Naive thymus-derived CD4-positive, alpha-beta T cell (primary cell): ENCODE measurements at regions not wholly inside any gene's neighbourhood (a gene's known extent, or its start where the extent isn't known, plus 50 kb on each side); places are given as distances from the start of the nearest gene placed in this dataset.

Experiments
- ATAC-seq: fragments of 150-1000 bp; cut with Tn5 transposase; 2 replicates; pipeline ENCODE4 v1.10.0; 2021; ENCODE audit warnings: mild to moderate bottlenecking, moderate library complexity
- CTCF ChIA-PET: fragments of 350-600 bp; sonication (Branson Sonifier 250); formaldehyde crosslinking; loops from one replicate; lab custom pipeline; 2021; ENCODE audit warnings: antibody characterized with exemption; lab: Charles Lee
- POLR2A ChIA-PET: fragments of 350-600 bp; sonication (Branson Sonifier 250); formaldehyde crosslinking; loops from one replicate; lab custom pipeline; 2021; ENCODE audit warnings: antibody characterized with exemption, inconsistent platforms; lab: Charles Lee
- DNase-seq, 9 donors: peaks; one replicate each; pipeline versions ENCODE4 v3.0.0 to v3.0.0-alpha.2; 2020 to 2022; ENCODE audit warnings: mixed read lengths in 1 of 9
- H3K27ac ChIP-seq: one replicate; pipeline ENCODE4 v1.7.0; 2013; ENCODE audit warnings: mild to moderate bottlenecking, low read depth, low read length, moderate library complexity
- H3K27me3 ChIP-seq, 2 donors: one replicate each; pipeline ENCODE4 v1.7.0; 2013; ENCODE audit warnings: low read length in 2 of 2, mild to moderate bottlenecking in 2 of 2, moderate library complexity in 2 of 2; ENCODE audit not compliant: control insufficient read depth in 2 of 2, insufficient read depth in 2 of 2
- H3K36me3 ChIP-seq, 3 experiments: 1 replicate in 2 of 3; 2 replicates in 1 of 3; pipeline ENCODE4 v1.7.0; 2013; ENCODE audit warnings: low read length in 3 of 3, mild to moderate bottlenecking in 3 of 3, moderate library complexity in 1 of 3; ENCODE audit not compliant: insufficient read depth in 3 of 3, control insufficient read depth in 2 of 3
- H3K4me1 ChIP-seq, 2 donors: one replicate each; pipeline ENCODE4 v1.7.0; 2013; ENCODE audit warnings: low read length in 2 of 2, mild to moderate bottlenecking in 2 of 2, moderate library complexity in 1 of 2; ENCODE audit not compliant: control insufficient read depth in 2 of 2, insufficient read depth in 2 of 2
- H3K4me3 ChIP-seq: 2 replicates; pipeline ENCODE4 v1.7.0; 2013; ENCODE audit warnings: mild to moderate bottlenecking, low read length
- H3K9me3 ChIP-seq, 3 experiments: 1 replicate in 2 of 3; 2 replicates in 1 of 3; pipeline ENCODE4 v1.7.0; 2013; ENCODE audit warnings: low read length in 3 of 3; ENCODE audit not compliant: control insufficient read depth in 2 of 3
- H3K27ac Mint-ChIP-seq, 9 donors: one replicate each; pipeline ENCODE4 v1.8.0; 2020 to 2022; ENCODE audit warnings: mixed read lengths in 9 of 9, mild to moderate bottlenecking in 8 of 9, moderate library complexity in 5 of 9, inconsistent platforms in 2 of 9
- H3K27me3 Mint-ChIP-seq, 5 donors: one replicate each; pipeline ENCODE4 v1.8.0; 2021 to 2022; ENCODE audit warnings: mixed read lengths in 5 of 5, mild to moderate bottlenecking in 1 of 5
- H3K36me3 Mint-ChIP-seq, 5 donors: one replicate each; pipeline ENCODE4 v1.8.0; 2020 to 2022; ENCODE audit warnings: mixed read lengths in 5 of 5, mild to moderate bottlenecking in 3 of 5, inconsistent platforms in 1 of 5
- H3K4me1 Mint-ChIP-seq, 7 donors: one replicate each; pipeline ENCODE4 v1.8.0; 2020 to 2022; ENCODE audit warnings: mixed read lengths in 7 of 7, mild to moderate bottlenecking in 3 of 7, inconsistent platforms in 1 of 7
- H3K4me3 Mint-ChIP-seq, 10 donors: one replicate each; pipeline ENCODE4 v1.8.0; 2020 to 2022; ENCODE audit warnings: mild to moderate bottlenecking in 10 of 10, mixed read lengths in 10 of 10, moderate library complexity in 6 of 10, inconsistent platforms in 2 of 10
- H3K9me3 Mint-ChIP-seq, 11 donors: one replicate each; pipeline ENCODE4 v1.8.0; 2020 to 2022; ENCODE audit warnings: mixed read lengths in 11 of 11, mild to moderate bottlenecking in 4 of 11, inconsistent platforms in 1 of 11, moderate library complexity in 1 of 11
- intact Hi-C, 2 donors: fragments of 100-400 bp; cut with micrococcal nuclease; formaldehyde crosslinking; loops; one replicate each; pipeline ENCODE4 v1.15.1; 2023

DNA sequence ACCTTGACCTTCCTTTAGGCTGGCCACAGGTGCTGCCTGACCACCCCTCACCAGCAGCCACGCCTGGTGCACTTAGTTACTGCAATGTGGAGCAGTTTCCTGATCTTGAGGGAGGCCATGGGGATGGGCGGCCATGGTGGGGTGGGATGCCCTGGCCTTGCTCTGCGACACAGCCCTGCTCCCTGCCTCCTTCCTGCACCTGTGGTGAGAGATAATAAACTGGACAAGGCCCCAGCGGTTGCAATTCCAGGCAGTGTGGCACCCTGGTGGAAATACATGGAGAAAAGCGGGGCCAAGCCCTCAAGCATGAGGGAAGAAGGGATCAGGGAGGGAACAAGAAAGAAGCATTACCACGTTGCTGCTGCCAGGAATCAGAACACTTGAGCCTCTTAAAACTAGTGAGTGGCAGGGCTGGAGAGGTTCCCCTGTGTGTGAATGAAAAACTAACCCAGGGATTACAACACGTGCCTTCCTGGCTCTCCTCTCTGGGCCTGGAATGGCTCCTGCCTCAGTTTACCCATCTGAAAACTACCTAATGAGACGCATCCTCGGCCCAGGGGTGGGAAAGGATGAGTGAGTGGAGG, 213.2 kb downstream of the LY86 start:
- DNase-seq (no peak), ATAC-seq (no peak)
- no peaks in the 10 kb centered on the region for H3K36me3 ChIP-seq
- no peaks in the 10 kb centered on the region for H3K27me3 ChIP-seq
- ChIA-PET CTCF (no interaction called here), POLR2A (interaction anchor here (0.6 kb wide), 1 partner anchor 93 kb away, joined by 3 read pairs; no protein-coding TSS in a partner anchor)
- no peaks in the 10 kb centered on the region for H3K9me3 ChIP-seq
- no peak overlapping the region for H3K4me3 ChIP-seq
- Mint-ChIP-seq H3K4me1 (peaks cover 0 to 47% (median 9%) of the 10 kb centered on the region in 7 donors), H3K36me3 (no peaks in the 10 kb centered on the region), H3K4me3 (no peak overlapping the region), H3K27ac (no peak overlapping the region), H3K9me3 (peaks cover 0 to 1% (median 0%) of the 10 kb centered on the region in 11 donors), H3K27me3 (peaks cover 0 to 7% (median 4%) of the 10 kb centered on the region in 5 donors)
- H3K4me1 ChIP-seq, result no peaks in the 10 kb centered on the region
- no peak overlapping the region for H3K27ac ChIP-seq
- intact Hi-C loops, result no loop called here

- no peak overlapping the region for H3K4me3 Mint-ChIP-seq
- DNase-seq, result no peak
- H3K36me3 Mint-ChIP-seq, result no peaks in the 10 kb centered on the region
- ChIA-PET CTCF (interaction anchor here (0.6 kb wide), 1 partner anchor 448 kb away, joined by 4 read pairs; no protein-coding TSS in a partner anchor), POLR2A (no interaction called here)
- H3K9me3 ChIP-seq, result no peaks in the 10 kb centered on the region
- no peaks in the 10 kb centered on the region for H3K36me3 ChIP-seq
- H3K4me3 ChIP-seq, result no peak overlapping the region
- H3K27ac Mint-ChIP-seq, result no peak overlapping the region
- peaks cover 0 to 21% (median 4%) of the 10 kb centered on the region in 5 donors for H3K27me3 Mint-ChIP-seq
- intact Hi-C loops, result no loop called here
- H3K27ac ChIP-seq, result no peak overlapping the region
- H3K27me3 ChIP-seq, result no peaks in the 10 kb centered on the region
- peak; percentile 22 for ATAC-seq
- peaks cover 0 to 1% (median 0%) of the 10 kb centered on the region in 11 donors for H3K9me3 Mint-ChIP-seq
- peaks cover 0 to 34% (median 9%) of the 10 kb centered on the region in 7 donors for H3K4me1 Mint-ChIP-seq
- H3K4me1 ChIP-seq, result no peaks in the 10 kb centered on the region
These were observed 214.9 kb downstream of the LY86 start for GRCh38 chr6:6803180-6803977.

- Histone ChIP-seq H3K4me3 (no peak overlapping the region), H3K36me3 (no peaks in the 10 kb centered on the region), H3K27ac (no peak overlapping the region), H3K27me3 (no peaks in the 10 kb centered on the region), H3K4me1 (no peaks in the 10 kb centered on the region), H3K9me3 (no peaks in the 10 kb centered on the region)
- POLR2A ChIA-PET, result no interaction called here
- Mint-ChIP-seq H3K4me1 (peaks cover 0 to 19% (median 7%) of the 10 kb centered on the region in 7 donors), H3K9me3 (peaks cover 0 to 1% (median 0%) of the 10 kb centered on the region in 11 donors), H3K4me3 (no peak overlapping the region), H3K36me3 (no peaks in the 10 kb centered on the region), H3K27ac (no peak overlapping the region), H3K27me3 (peaks cover 0 to 34% (median 4%) of the 10 kb centered on the region in 5 donors)
- ATAC-seq (no peak), DNase-seq (no peak)
- intact Hi-C loops, result no loop called here
- CTCF ChIA-PET, result no interaction called here
These were observed 216.5 kb downstream of the LY86 start for GRCh38 chr6:6804843-6805615.

DNA sequence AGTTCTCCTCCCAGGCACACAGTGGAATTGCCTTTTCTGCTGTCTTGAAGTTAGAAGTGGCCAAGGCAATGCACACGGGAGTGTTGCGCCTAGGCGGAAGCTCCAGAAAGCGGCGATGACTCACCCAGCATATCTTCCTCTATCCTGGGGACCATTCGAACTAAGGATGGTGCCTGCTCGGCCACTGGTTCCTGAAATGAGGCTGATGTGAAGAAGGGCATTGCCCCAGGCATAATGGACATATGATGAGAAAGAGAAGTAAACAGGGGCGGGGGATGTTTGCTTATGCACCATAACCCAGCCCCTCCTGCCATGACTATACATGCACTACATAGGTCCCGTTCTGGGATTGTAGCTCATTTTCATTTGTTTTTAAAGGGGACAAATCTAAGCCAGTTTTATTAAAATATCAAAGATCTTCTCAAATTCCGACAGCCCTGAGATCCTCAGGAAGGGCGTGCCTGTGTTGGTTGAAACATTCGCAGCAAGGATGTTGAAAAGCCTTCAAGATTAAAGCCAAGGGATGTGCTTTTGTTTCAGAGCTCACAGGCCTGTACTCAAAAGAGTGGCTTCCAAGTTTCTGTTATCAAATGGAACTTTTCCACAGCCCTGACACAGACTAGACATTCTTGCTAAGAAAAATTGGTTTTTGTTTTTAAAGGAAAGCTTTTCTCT, 218.5 kb downstream of the LY86 start:
- peaks cover 11 to 27% (median 16%) of the 10 kb centered on the region in 7 donors for H3K4me1 Mint-ChIP-seq
- intact Hi-C loops, result no loop called here
- no peaks in the 10 kb centered on the region for H3K4me1 ChIP-seq
- no peak overlapping the region for H3K27ac ChIP-seq
- H3K36me3 ChIP-seq, result no peaks in the 10 kb centered on the region
- DNase-seq (no peak), ATAC-seq (peak; percentile 83)
- H3K4me3 ChIP-seq, result no peak overlapping the region
- no peaks in the 10 kb centered on the region for H3K9me3 Mint-ChIP-seq
- no peaks in the 10 kb centered on the region for H3K9me3 ChIP-seq
- POLR2A ChIA-PET, result no interaction called here
- no peaks in the 10 kb centered on the region for H3K27me3 ChIP-seq
- CTCF ChIA-PET, result no interaction called here
- H3K27me3 Mint-ChIP-seq, result peaks cover 0 to 32% (median 4%) of the 10 kb centered on the region in 5 donors
- peak overlapping the region in 1 of 9 donors; percentile 2 for H3K27ac Mint-ChIP-seq
- no peaks in the 10 kb centered on the region for H3K36me3 Mint-ChIP-seq
- no peak overlapping the region for H3K4me3 Mint-ChIP-seq

DNA sequence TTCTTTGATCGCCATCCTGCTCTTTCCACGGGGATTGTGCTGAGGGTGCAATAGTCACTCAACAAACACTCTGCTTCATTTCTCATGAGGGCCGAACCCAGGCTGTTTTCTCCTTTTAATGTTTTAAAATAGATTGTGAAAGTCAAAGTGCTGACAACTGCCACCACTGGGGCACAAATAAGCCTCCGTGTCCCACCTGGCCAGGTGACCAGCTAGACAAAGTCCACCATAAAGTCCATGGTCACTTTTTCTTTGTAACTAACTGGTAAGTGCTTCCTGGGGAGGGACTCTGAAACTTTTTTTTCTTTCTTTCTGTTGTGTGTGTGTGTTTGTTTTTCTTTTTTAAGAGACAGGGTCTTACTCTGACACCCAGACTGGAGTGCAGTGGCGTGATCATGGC, 219.8 kb downstream of the LY86 start:
- no peak for ATAC-seq

GRCh38 chr6:6808915-6809314, 220.4 kb downstream of the LY86 start:
- Mint-ChIP-seq H3K4me3 (peak overlapping the region in 1 of 10 donors; percentile 38), H3K27ac (peak overlapping the region in 3 of 9 donors; percentile 8 to 80 (median 32)), H3K27me3 (peaks cover 0 to 34% (median 0%) of the 10 kb centered on the region in 5 donors), H3K4me1 (peaks cover 9 to 25% (median 21%) of the 10 kb centered on the region in 7 donors), H3K36me3 (no peaks in the 10 kb centered on the region), H3K9me3 (no peaks in the 10 kb centered on the region)
- Histone ChIP-seq H3K36me3 (no peaks in the 10 kb centered on the region), H3K9me3 (no peaks in the 10 kb centered on the region), H3K4me3 (no peak overlapping the region), H3K4me1 (no peaks in the 10 kb centered on the region), H3K27ac (no peak overlapping the region), H3K27me3 (no peaks in the 10 kb centered on the region)
- ChIA-PET POLR2A (no interaction called here), CTCF (no interaction called here)
- ATAC-seq, result no peak
- intact Hi-C loops, result no loop called here
- no peak for DNase-seq

More for the DNA sequence above, 219.8 kb downstream of the LY86 start:
- Mint-ChIP-seq H3K4me1 (peaks cover 8 to 24% (median 21%) of the 10 kb centered on the region in 7 donors), H3K4me3 (no peak overlapping the region), H3K27me3 (peaks cover 0 to 32% (median 0%) of the 10 kb centered on the region in 5 donors), H3K27ac (peak overlapping the region in 2 of 9 donors; percentile 8 to 80), H3K36me3 (no peaks in the 10 kb centered on the region), H3K9me3 (no peaks in the 10 kb centered on the region)
- DNase-seq, result no peak
- Histone ChIP-seq H3K27me3 (no peaks in the 10 kb centered on the region), H3K36me3 (no peaks in the 10 kb centered on the region), H3K4me3 (no peak overlapping the region), H3K9me3 (no peaks in the 10 kb centered on the region), H3K4me1 (no peaks in the 10 kb centered on the region), H3K27ac (no peak overlapping the region)
- intact Hi-C loops, result no loop called here
- CTCF ChIA-PET, result no interaction called here
- POLR2A ChIA-PET, result no interaction called here
